ENCODE measurements at regions not wholly inside any gene's neighbourhood (a gene's known extent, or its start where the extent isn't known, plus 50 kb on each side); places are given as distances from the start of the nearest gene placed in this dataset.

DNA sequence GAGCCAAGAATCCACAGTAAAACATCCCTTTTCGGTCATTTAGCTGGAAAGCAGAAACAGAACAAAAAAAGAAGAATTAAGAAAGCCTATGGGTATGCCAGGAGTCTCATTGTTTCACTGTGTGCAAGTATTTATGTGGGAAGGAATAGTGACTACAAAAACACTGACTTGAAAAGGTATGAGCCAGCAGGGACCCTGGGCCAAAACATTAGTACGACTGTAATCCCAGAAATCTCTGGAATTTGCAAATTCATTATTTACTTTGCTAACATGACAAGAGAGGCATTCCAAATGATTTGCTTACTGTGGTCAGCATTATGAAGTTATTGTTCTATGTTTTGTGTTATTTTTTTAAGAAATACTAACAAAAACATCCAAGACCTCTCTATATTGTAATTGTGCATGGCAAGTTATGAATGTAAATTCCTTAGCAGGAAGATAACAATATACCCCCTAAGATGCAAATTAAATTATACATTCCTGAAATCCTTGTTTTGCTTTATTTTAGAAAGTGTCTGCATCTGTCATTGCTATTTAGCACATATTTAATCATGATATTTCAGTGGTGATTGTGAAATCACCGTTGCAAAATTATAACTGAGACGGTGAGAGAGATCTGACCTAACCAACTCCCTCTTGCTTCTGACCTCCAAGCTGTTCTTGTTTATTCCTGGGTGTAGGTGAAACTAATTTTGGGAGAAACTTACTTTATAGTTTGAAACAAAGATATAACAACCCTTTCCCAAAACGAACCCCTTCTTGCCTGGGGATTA lies 299.2 kb downstream of the ZPLD1 start:
- BruUV-seq (replicated peaks) = no TSS peak
- ATAC-seq = no peak
- RAD21 ChIA-PET (ENCODE audit: unreplicated experiment) = no interaction called here

DNA sequence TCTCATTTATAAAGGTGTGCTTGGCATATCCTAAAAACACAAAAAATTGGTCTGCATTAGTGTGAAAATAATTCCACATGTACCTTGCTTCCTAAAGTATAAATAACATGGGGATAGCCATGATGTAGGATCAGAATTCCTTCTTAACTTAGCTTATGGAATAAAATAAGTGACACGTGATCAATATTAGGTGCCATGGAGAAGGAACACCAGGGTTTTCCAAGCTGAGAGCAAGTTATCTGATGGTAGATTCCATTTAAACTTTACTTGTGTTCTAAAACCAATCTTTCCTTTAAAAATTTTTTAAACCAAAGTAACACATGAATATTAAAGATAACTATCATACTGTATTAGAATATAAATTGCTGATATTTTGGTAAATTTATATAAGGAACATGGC lies 300.5 kb downstream of the ZPLD1 start:
- Histone ChIP-seq H3K4me2 (ENCODE audit: control insufficient read depth, insufficient read depth) (no peak overlapping the region), H3K79me2 (ENCODE audit: control insufficient read depth, insufficient read depth, low read length) (no peaks in the 10 kb centered on the region), H2AFZ (ENCODE audit: control insufficient read depth, low read depth, low read length) (no peak overlapping the region), H3K27me3 (replicated peaks in 1 of 2; ENCODE audit: control insufficient read depth in 2 of 2, insufficient read depth in 2 of 2, low read length in 1 of 2) (no peaks in the 10 kb centered on the region; a peak in 1 of 4 replicates), H3K9ac (ENCODE audit: control insufficient read depth, insufficient read depth, low read length) (no peak overlapping the region), H3K27ac (ENCODE audit: control insufficient read depth, insufficient read depth) (no peak overlapping the region), H3K36me3 (ENCODE audit: control insufficient read depth in 2 of 2, insufficient read depth in 2 of 2, low read length in 1 of 2) (no peaks in the 10 kb centered on the region), H3K4me3 (no peak overlapping the region), H3K9me3 (replicated peaks; ENCODE audit: control insufficient read depth, insufficient read depth, low read length) (no peaks in the 10 kb centered on the region), H4K20me1 (ENCODE audit: control insufficient read depth, insufficient read depth) (no peaks in the 10 kb centered on the region), H3K4me1 (ENCODE audit: control insufficient read depth, insufficient read depth, low read length) (no peaks in the 10 kb centered on the region)
- DNase-seq (ENCODE audit: low read depth, low spot score) (no peak), ATAC-seq (no peak), FAIRE-seq (no peak)
- ChIA-PET POLR2A (no interaction called here), RAD21 (ENCODE audit: unreplicated experiment) (interaction anchor here (1.3 kb wide), 1 partner anchor 61 kb away, joined by 3 read pairs; no protein-coding TSS in a partner anchor), SMC1A (ENCODE audit: uncharacterized antibody, unreplicated experiment) (interaction anchor here (1.2 kb wide), 1 partner anchor 506 kb away, joined by 3 read pairs; no protein-coding TSS in a partner anchor), CTCF (interaction anchor here (4.4 kb wide), 1 partner anchor 62 kb away, joined by 19 read pairs; no protein-coding TSS in a partner anchor)
- 5% methylated on average over 1 of the region's 1 CpG for WGBS (ENCODE audit: insufficient coverage, insufficient replicate concordance, low lambda C conversion rate, missing lambda C conversion rate)
- TF ChIP-seq, protein P1, sequence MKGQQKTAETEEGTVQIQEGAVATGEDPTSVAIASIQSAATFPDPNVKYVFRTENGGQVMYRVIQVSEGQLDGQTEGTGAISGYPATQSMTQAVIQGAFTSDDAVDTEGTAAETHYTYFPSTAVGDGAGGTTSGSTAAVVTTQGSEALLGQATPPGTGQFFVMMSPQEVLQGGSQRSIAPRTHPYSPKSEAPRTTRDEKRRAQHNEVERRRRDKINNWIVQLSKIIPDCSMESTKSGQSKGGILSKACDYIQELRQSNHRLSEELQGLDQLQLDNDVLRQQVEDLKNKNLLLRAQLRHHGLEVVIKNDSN (IDR thresholded peaks at IDR 0.05; ENCODE audit: borderline replicate concordance, extremely low read length, insufficient read depth, low read depth, low read length) = no peak
- intact Hi-C loops (cut with micrococcal nuclease; ENCODE audit: unreplicated experiment) = no loop called here
- in situ Hi-C loops (cut with MboI) = no loop called here
- no TSS peak for BruUV-seq (replicated peaks)

More for the DNA sequence above, 299.2 kb downstream of the ZPLD1 start:
- Histone ChIP-seq H2AFZ (ENCODE audit: control insufficient read depth, low read depth, low read length) (no peak overlapping the region), H3K4me3 (no peak overlapping the region), H4K20me1 (ENCODE audit: control insufficient read depth, insufficient read depth) (no peaks in the 10 kb centered on the region), H3K4me2 (ENCODE audit: control insufficient read depth, insufficient read depth) (no peak overlapping the region), H3K36me3 (ENCODE audit: control insufficient read depth in 2 of 2, insufficient read depth in 2 of 2, low read length in 1 of 2) (no peaks in the 10 kb centered on the region), H3K4me1 (ENCODE audit: control insufficient read depth, insufficient read depth, low read length) (no peaks in the 10 kb centered on the region), H3K27me3 (replicated peaks in 1 of 2; ENCODE audit: control insufficient read depth in 2 of 2, insufficient read depth in 2 of 2, low read length in 1 of 2) (no peaks in the 10 kb centered on the region), H3K9me3 (replicated peaks; ENCODE audit: control insufficient read depth, insufficient read depth, low read length) (no peaks in the 10 kb centered on the region), H3K27ac (ENCODE audit: control insufficient read depth, insufficient read depth) (no peak overlapping the region), H3K9ac (ENCODE audit: control insufficient read depth, insufficient read depth, low read length) (no peak overlapping the region), H3K79me2 (ENCODE audit: control insufficient read depth, insufficient read depth, low read length) (no peaks in the 10 kb centered on the region)
- TF ChIP-seq ZNF622 (IDR thresholded peaks at IDR 0.05) = no peak
- TF ChIP-seq TBL1XR1 (IDR thresholded peaks at IDR 0.05; ENCODE audit: low read depth, low read length) = no peak
- TF ChIP-seq ZSCAN29 (IDR thresholded peaks at IDR 0.05) = no peak
- no peak for TF ChIP-seq CBX3 (IDR thresholded peaks at IDR 0.05; ENCODE audit: borderline replicate concordance, low read depth)
- TF ChIP-seq CREB1 (IDR thresholded peaks at IDR 0.05; ENCODE audit: low read depth) = no peak
- no peak for TF ChIP-seq LARP7 (IDR thresholded peaks at IDR 0.05)
- TF ChIP-seq PML (IDR thresholded peaks at IDR 0.05; ENCODE audit: low read length) = no peak
- no peak for TF ChIP-seq POLR2A (IDR thresholded peaks at IDR 0.05; ENCODE audit: low read depth, low read length)
- no peak for DNase-seq (ENCODE audit: low read depth, low spot score)
- in situ Hi-C loops (cut with MboI) = no loop called here
- ChIA-PET CTCF (interaction anchor here (4.4 kb wide), 1 partner anchor 61 kb away, joined by 19 read pairs; no protein-coding TSS in a partner anchor), SMC1A (ENCODE audit: uncharacterized antibody, unreplicated experiment) (interaction anchor here (1.0 to 1.2 kb wide), 3 partner anchors 44 to 505 kb away, joined by 3 to 4 read pairs (median 3); no protein-coding TSS in a partner anchor), POLR2A (no interaction called here)
- intact Hi-C loops (cut with micrococcal nuclease; ENCODE audit: unreplicated experiment) = no loop called here
- 16% methylated on average over 5 of the region's 5 CpGs for WGBS (ENCODE audit: insufficient coverage, insufficient replicate concordance, low lambda C conversion rate, missing lambda C conversion rate)
- no peak for FAIRE-seq
